GM12873 (cell line): ENCODE measurements at regions not wholly inside any gene's neighbourhood (a gene's known extent, or its start where the extent isn't known, plus 50 kb on each side); places are given as distances from the start of the nearest gene placed in this dataset.

Experiments used
- TF ChIP-seq, protein P1 (sequence below): IDR thresholded peaks from 2 replicates; pipeline ENCODE4 v1.5.1; 2012; ENCODE audit warnings: low read depth, mild to moderate bottlenecking, moderate library complexity, low read length, control low read depth; ENCODE audit not compliant: insufficient read depth; ENCODE audit errors: missing control alignments

DNA sequence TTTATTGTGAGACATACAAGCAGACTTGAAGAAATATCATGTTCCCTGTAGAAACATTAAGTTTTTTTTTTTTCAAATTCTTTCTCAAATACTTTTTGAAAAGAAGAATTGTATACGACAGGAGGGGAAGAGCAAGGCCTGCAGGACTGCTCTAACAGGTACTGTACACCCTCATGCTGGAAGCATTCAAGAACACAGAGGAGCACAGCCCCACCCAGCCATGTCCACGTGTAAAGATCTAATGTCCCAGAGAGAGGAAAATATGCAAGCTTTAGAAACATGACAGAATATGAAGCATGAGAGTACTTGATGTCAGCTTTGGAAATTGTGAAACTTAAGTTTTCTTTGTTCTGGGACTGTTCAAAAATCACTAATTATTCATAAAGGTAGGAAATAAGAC is 191.6 kb downstream of the TTC32 start:
- TF ChIP-seq, protein P1, sequence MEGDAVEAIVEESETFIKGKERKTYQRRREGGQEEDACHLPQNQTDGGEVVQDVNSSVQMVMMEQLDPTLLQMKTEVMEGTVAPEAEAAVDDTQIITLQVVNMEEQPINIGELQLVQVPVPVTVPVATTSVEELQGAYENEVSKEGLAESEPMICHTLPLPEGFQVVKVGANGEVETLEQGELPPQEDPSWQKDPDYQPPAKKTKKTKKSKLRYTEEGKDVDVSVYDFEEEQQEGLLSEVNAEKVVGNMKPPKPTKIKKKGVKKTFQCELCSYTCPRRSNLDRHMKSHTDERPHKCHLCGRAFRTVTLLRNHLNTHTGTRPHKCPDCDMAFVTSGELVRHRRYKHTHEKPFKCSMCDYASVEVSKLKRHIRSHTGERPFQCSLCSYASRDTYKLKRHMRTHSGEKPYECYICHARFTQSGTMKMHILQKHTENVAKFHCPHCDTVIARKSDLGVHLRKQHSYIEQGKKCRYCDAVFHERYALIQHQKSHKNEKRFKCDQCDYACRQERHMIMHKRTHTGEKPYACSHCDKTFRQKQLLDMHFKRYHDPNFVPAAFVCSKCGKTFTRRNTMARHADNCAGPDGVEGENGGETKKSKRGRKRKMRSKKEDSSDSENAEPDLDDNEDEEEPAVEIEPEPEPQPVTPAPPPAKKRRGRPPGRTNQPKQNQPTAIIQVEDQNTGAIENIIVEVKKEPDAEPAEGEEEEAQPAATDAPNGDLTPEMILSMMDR: no peak

DNA sequence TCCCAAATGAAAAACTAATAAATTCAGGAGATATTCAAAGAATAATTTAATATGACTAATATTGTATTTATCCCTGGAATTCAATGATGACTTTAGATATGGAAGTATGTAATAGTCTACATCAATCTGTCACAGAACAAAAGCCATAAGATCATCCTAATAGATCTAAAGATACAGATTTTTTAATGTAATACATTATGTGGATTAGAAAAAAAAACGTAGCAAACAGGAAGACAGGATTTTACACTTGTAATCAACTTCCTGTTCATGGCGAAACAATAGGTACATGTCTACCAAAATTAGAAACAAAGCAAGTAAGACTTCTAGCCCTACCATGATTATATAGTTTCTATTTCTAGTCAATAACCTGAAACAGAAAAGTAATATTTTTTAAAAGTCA is 192.2 kb downstream of the TTC32 start:
- TF ChIP-seq, protein P1: no peak

DNA sequence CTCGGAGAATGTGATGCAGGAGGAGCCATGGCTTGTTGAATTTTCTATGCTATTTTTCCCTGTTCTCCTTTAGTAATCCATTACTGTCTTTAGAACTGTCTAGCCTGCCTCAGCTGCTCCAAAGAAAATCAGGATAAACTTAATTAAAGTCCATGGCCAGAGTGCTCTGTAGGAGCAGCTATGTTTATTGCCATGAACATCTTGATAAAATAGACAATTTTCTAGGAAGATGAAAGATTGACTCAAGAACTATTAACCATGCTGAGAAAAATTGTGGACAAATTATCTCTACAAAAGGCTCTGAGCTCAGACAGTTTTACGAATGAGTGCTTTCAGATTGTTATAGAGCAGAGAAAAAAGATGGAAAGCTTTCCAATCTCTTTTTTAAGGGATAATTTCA is 193.0 kb downstream of the TTC32 start:
- TF ChIP-seq, protein P1: no peak

DNA sequence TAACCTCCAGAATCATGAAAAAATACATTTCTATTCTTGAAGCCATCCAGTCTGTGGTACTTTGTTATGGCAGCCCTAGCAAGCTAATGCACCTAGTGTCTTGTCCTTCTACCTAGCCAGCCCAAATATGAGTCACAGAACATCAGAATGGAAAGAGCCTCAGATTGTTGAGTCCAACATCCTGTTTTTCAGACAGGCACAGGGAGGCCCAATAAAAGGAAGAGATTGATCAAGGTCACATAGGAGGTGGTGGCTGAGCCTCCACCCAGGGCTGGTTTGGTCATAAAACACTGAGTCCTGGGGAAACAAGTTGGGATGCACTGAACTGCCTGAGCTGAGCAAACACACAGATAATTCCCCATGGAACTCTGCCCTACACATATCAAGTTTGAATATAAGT is 195.5 kb downstream of the TTC32 start:
- TF ChIP-seq, protein P1: no peak

DNA sequence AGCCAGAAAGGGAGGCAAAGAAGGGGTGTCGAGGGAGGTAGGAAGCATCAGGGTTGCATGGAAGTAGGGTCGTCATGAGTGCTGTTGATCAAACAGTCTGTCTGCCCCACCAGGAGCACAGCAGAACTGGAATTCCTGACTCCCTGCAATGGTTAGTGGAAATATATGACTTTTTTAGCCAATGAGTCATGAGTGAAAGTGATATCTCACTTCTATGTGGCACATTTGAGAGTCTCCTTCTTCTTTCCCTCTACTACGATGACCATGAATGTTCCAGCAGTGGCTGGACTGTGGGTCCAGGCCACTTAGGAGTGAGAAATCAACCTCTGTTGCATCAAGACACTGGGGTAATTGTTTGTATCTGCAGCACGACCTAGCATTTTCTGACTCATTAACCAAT is 199.5 kb downstream of the TTC32 start:
- TF ChIP-seq, protein P1: no peak

DNA sequence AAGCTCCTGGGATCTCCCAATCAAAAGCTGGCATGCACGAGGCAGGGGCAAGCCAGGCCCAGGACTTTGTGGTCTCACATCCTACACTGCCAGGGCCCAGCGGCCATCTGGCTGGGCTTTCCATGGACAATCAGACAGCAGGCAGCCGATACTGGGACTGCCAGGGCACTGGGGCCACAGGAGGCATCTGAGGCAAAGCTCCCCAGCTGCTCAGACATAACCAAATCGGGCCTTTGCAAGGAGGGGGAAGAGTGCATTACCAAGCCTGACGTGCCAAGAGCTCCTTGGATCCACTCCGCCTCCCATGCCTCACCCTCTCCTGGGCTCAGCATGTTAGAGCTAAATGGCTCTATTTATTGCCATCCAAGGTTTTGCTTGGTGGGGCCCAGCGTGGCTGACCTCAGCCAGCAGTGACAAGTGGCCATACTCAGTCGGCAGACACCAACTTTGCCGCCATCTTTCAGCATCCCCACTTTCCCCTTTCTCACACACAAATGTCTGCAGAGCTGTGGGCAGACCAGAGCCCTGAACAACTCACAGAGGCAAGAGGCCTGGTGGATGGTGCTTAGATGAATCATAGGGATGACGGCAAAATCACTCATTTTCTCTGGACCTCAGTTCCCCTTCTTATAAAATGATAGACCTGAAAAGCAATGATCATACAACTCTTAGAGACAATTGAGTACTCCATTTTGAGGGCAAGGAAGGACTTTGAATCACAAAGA is 200.8 kb downstream of the TTC32 start:
- TF ChIP-seq, protein P1: no peak

DNA sequence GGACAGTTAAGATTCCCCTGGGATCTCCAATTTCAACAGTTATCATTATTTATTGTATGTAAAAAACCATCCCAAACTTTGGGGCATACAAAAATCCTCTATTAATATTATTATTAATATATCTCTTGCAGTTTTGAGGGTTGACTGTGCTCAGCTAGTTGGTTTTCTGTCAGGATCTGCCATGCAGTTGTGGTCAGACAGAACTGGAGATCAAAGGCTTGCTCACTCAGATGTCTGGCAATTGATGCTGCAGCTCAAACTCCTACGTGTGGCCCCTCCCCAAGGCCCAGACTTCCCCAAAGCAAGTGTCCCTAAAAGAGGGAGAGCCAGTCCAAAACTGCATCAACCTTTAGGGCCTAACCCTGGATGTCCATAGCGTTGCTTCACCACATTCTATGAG is 204.7 kb downstream of the TTC32 start:
- TF ChIP-seq, protein P1: no peak
